Neural crest cell (in vitro differentiated cells): ENCODE measurements at regions not wholly inside any gene's neighbourhood (a gene's known extent, or its start where the extent isn't known, plus 50 kb on each side); places are given as distances from the start of the nearest gene placed in this dataset.

Experiments used
- DNase-seq: peaks from one replicate; pipeline ENCODE4 v3.0.0; 2021; ENCODE audit warnings: low read depth, mixed read lengths, low spot score
- H3K27ac Mint-ChIP-seq: one replicate; pipeline ENCODE4 v1.8.0; 2021; ENCODE audit warnings: mild to moderate bottlenecking, mixed read lengths; ENCODE audit not compliant: unreplicated experiment
- H3K27me3 Mint-ChIP-seq: 2 replicates; pipeline ENCODE4 v1.8.0; 2021; ENCODE audit warnings: low read depth, mild to moderate bottlenecking, mixed read lengths
- H3K36me3 Mint-ChIP-seq: 2 replicates; pipeline ENCODE4 v1.8.0; 2021; ENCODE audit warnings: low read depth, mild to moderate bottlenecking, mixed read lengths
- H3K4me1 Mint-ChIP-seq: 2 replicates; pipeline ENCODE4 v1.8.0; 2021; ENCODE audit warnings: mixed read lengths
- H3K4me3 Mint-ChIP-seq: one replicate; pipeline ENCODE4 v1.8.0; 2021; ENCODE audit warnings: mild to moderate bottlenecking, mixed read lengths
- H3K9me3 Mint-ChIP-seq: 2 replicates; pipeline ENCODE4 v1.8.0; 2021; ENCODE audit warnings: mixed read lengths
- CTCF ChIP-seq: fragments of 200-600 bp; sonication (generic); conservative IDR thresholded peaks from 2 replicates; pipeline ENCODE4 v1.5.0; 2021; ENCODE audit warnings: antibody characterized with exemption, mild to moderate bottlenecking

GRCh38 chr6:105780146-105780860 lies 305.8 kb upstream of the PRDM1 start:
- no peak for DNase-seq
- peaks cover 6% of the 10 kb centered on the region for H3K36me3 Mint-ChIP-seq
- TF ChIP-seq CTCF: no peak
- H3K27ac Mint-ChIP-seq: no peak overlapping the region
- peaks cover 6% of the 10 kb centered on the region for H3K9me3 Mint-ChIP-seq
- no peaks in the 10 kb centered on the region for H3K27me3 Mint-ChIP-seq
- no peaks in the 10 kb centered on the region for H3K4me1 Mint-ChIP-seq
- no peak overlapping the region for H3K4me3 Mint-ChIP-seq

DNA sequence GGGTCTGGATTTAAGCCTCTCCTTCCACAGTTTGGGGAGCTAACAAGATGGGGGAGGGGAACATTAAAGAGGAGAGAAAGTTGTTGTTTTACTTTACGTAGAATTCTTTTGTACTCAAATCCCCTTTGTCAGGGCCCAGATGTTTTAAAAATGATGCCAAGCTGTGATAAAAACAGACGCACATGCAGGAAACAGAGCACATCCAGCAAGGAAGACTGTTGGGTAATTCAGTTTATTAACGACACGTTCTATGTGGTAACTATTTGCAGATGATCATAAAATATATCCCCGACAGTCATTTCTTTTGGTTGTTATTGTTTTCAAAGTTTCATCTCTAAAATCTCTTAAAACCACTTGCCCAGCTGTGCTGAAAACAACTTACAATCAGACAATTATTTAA lies 307.0 kb upstream of the PRDM1 start:
- no peak overlapping the region for H3K27ac Mint-ChIP-seq
- H3K27me3 Mint-ChIP-seq: no peaks in the 10 kb centered on the region
- TF ChIP-seq CTCF: no peak
- peaks cover 7% of the 10 kb centered on the region for H3K36me3 Mint-ChIP-seq
- H3K4me3 Mint-ChIP-seq: no peak overlapping the region
- H3K4me1 Mint-ChIP-seq: no peaks in the 10 kb centered on the region
- peaks cover 8% of the 10 kb centered on the region for H3K9me3 Mint-ChIP-seq
- no peak for DNase-seq

GRCh38 chr6:105775095-105775494 lies 311.0 kb upstream of the PRDM1 start:
- Mint-ChIP-seq H3K9me3 (peaks cover 11% of the 10 kb centered on the region), H3K27me3 (no peaks in the 10 kb centered on the region), H3K27ac (no peak overlapping the region), H3K4me1 (no peaks in the 10 kb centered on the region), H3K4me3 (no peak overlapping the region), H3K36me3 (peaks cover 7% of the 10 kb centered on the region)
- no peak for TF ChIP-seq CTCF
- no peak for DNase-seq

- no peak for DNase-seq
- Mint-ChIP-seq H3K36me3 (peaks cover 7% of the 10 kb centered on the region), H3K4me3 (no peak overlapping the region), H3K27ac (no peak overlapping the region), H3K9me3 (peaks cover 11% of the 10 kb centered on the region), H3K4me1 (no peaks in the 10 kb centered on the region), H3K27me3 (no peaks in the 10 kb centered on the region)
- TF ChIP-seq CTCF: no peak
Observed at GRCh38 chr6:105774247-105774646, 311.9 kb upstream of the PRDM1 start.

- Mint-ChIP-seq H3K27ac (no peak overlapping the region), H3K4me3 (no peak overlapping the region), H3K9me3 (peaks cover 7% of the 10 kb centered on the region), H3K36me3 (peaks cover 4% of the 10 kb centered on the region), H3K27me3 (no peaks in the 10 kb centered on the region), H3K4me1 (no peaks in the 10 kb centered on the region)
- no peak for DNase-seq
- TF ChIP-seq CTCF: no peak
Observed at GRCh38 chr6:105771313-105771970, 314.7 kb upstream of the PRDM1 start.
